A673 (cell line): ENCODE measurements at regions not wholly inside any gene's neighbourhood (a gene's known extent, or its start where the extent isn't known, plus 50 kb on each side); places are given as distances from the start of the nearest gene placed in this dataset.

Source experiments
- CTCF ChIP-seq: fragments of 300-800, 200-600 bp; sonication (generic); conservative IDR thresholded peaks from 2 replicates; pipeline ENCODE4 v1.5.1; 2017; ENCODE audit warnings: low read depth, mild to moderate bottlenecking, antibody characterized with exemption, low read length, moderate library complexity, mixed read lengths
- EZH2 ChIP-seq: fragments of 200-600 bp; sonication (generic); IDR thresholded peaks from 2 replicates; pipeline ENCODE4 v1.6.1; 2017; ENCODE audit warnings: borderline replicate concordance, low read depth, mild to moderate bottlenecking, mixed read lengths, antibody characterized with exemption, low read length; ENCODE audit not compliant: poor library complexity, severe bottlenecking

- TF ChIP-seq CTCF (no peak), EZH2 (no peak)
Observed at GRCh38 chr4:147247579-147247978, 233.3 kb upstream of the EDNRA start.
